RWPE2 (cell line): ENCODE measurements at regions not wholly inside any gene's neighbourhood (a gene's known extent, or its start where the extent isn't known, plus 50 kb on each side); places are given as distances from the start of the nearest gene placed in this dataset.
A peak's percentile ranks its signal among the peaks of the same experiment; 100 is the strongest.

Experiments used
- ATAC-seq: fragments of 200-7000 bp; cut with Tn5 transposase; 3 replicates; pipeline ENCODE4 v1.9.1; 2021; ENCODE audit warnings: low read depth
- DNase-seq: peaks from one replicate; pipeline ENCODE4 v3.0.0-alpha.2; 2020; ENCODE audit warnings: low spot score
- H3K27ac ChIP-seq: fragments of 450-650 bp; 2 replicates; pipeline ENCODE4 v1.5.1; 2017; ENCODE audit warnings: mild to moderate bottlenecking; ENCODE audit not compliant: poor library complexity, severe bottlenecking
- H3K27me3 ChIP-seq: fragments of 250-450 bp; sonication (Bioruptor Pico); 2 replicates; pipeline ENCODE4 v1.5.1; 2021; ENCODE audit warnings: mild to moderate bottlenecking, moderate library complexity; ENCODE audit not compliant: insufficient read depth, poor library complexity, severe bottlenecking
- H3K36me3 ChIP-seq: fragments of 250-450 bp; sonication (Bioruptor Pico); 2 replicates; pipeline ENCODE4 v1.5.1; 2020; ENCODE audit warnings: low read depth, mild to moderate bottlenecking, moderate library complexity
- H3K4me1 ChIP-seq: fragments of 250-450 bp; sonication (Bioruptor Pico); 2 replicates; pipeline ENCODE4 v1.5.1; 2021; ENCODE audit warnings: mild to moderate bottlenecking, moderate library complexity; ENCODE audit not compliant: insufficient read depth, poor library complexity, severe bottlenecking
- H3K4me3 ChIP-seq: fragments of 250-450 bp; sonication (Bioruptor Pico); 2 replicates; pipeline ENCODE4 v1.5.1; 2021; ENCODE audit warnings: mild to moderate bottlenecking, moderate library complexity; ENCODE audit not compliant: severe bottlenecking
- H3K9me3 ChIP-seq: fragments of 250-450 bp; sonication (Bioruptor Pico); 2 replicates; pipeline ENCODE4 v1.5.1; 2021; ENCODE audit warnings: mild to moderate bottlenecking, moderate library complexity; ENCODE audit not compliant: severe bottlenecking
- TF ChIP-seq, protein P1 (sequence below): fragments of 450-650 bp; IDR thresholded peaks from one replicate; pipeline ENCODE4 v1.5.1; 2017; ENCODE audit warnings: mild to moderate bottlenecking, moderate library complexity; ENCODE audit not compliant: poor library complexity, severe bottlenecking

DNA sequence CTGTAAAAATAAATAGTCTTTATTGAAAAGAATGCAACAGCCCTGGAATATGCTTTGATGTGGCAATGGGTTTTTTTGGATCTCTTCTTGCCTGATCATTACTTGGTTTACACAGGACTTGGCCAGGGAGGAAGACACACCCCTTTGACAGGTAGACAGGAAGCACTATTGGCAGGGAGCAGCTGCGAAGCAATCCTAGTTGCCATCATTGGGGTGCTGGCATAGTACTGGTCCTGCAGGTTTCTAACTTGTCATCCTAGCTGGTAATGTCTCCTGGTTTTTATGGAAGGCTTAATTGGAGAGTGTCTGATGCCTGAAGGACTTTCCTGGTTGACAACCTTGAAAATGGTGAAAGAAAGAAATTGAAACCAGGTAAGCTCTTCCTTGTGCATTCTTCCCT is 71.2 kb upstream of the CCN6 start:
- Histone ChIP-seq H3K4me3 (no peak overlapping the region), H3K27ac (peak overlapping the region; percentile 5), H3K27me3 (no peaks in the 10 kb centered on the region), H3K9me3 (no peaks in the 10 kb centered on the region), H3K36me3 (no peaks in the 10 kb centered on the region), H3K4me1 (peaks cover 37% of the 10 kb centered on the region)
- ATAC-seq (no peak), DNase-seq (no peak)
- TF ChIP-seq, protein P1, sequence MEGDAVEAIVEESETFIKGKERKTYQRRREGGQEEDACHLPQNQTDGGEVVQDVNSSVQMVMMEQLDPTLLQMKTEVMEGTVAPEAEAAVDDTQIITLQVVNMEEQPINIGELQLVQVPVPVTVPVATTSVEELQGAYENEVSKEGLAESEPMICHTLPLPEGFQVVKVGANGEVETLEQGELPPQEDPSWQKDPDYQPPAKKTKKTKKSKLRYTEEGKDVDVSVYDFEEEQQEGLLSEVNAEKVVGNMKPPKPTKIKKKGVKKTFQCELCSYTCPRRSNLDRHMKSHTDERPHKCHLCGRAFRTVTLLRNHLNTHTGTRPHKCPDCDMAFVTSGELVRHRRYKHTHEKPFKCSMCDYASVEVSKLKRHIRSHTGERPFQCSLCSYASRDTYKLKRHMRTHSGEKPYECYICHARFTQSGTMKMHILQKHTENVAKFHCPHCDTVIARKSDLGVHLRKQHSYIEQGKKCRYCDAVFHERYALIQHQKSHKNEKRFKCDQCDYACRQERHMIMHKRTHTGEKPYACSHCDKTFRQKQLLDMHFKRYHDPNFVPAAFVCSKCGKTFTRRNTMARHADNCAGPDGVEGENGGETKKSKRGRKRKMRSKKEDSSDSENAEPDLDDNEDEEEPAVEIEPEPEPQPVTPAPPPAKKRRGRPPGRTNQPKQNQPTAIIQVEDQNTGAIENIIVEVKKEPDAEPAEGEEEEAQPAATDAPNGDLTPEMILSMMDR: no peak

DNA sequence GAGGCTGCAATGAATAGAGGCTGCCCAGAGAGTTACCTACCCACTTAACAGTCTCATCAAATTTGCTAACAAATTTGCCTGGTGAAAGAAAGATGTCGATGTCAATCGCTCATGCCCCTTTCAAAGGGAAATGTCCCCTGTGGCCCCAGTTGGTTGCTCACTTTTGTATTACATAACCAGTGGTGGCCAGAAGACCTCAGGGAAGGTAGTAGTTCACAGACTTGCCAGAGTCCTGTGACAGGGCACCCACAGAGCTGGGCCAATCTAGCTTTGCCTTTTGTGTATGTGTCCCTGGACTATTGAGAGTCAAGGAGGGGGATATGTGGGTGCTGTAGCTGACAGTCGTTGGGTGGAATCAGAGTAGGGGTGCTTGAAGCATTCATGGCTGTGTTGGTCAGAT is 70.7 kb upstream of the CCN6 start:
- no peak overlapping the region for H3K4me3 ChIP-seq
- TF ChIP-seq, protein P1: no peak
- ATAC-seq: no peak
- H3K27ac ChIP-seq: peak overlapping the region; percentile 5
- no peak for DNase-seq
- H3K36me3 ChIP-seq: no peaks in the 10 kb centered on the region
- H3K9me3 ChIP-seq: no peaks in the 10 kb centered on the region
- H3K4me1 ChIP-seq: peaks cover 38% of the 10 kb centered on the region
- no peaks in the 10 kb centered on the region for H3K27me3 ChIP-seq

DNA sequence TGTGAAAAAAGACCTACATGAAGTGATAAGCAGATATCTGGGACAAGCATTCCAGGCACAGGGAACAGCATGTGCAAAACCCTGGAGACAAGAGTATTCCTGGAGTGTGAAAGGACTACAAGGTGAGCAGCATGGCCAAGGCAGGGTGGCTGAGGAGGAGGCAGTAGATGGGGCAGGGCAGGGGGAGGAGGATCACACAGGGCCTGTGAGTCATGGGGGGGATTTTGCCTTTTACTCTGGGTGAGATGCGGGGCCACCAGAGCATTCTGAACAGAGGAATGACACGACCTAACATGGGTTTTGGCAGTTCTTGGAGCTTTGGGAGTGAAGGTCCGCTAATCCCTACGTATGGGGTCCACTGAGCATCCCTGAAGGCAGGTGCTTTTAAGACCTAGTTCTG is 69.8 kb upstream of the CCN6 start:
- Histone ChIP-seq H3K36me3 (no peaks in the 10 kb centered on the region), H3K4me3 (no peak overlapping the region), H3K4me1 (peaks cover 38% of the 10 kb centered on the region), H3K9me3 (no peaks in the 10 kb centered on the region), H3K27me3 (no peaks in the 10 kb centered on the region), H3K27ac (peak overlapping the region; percentile 96)
- TF ChIP-seq, protein P1: no peak
- no peak for ATAC-seq
- DNase-seq: no peak

DNA sequence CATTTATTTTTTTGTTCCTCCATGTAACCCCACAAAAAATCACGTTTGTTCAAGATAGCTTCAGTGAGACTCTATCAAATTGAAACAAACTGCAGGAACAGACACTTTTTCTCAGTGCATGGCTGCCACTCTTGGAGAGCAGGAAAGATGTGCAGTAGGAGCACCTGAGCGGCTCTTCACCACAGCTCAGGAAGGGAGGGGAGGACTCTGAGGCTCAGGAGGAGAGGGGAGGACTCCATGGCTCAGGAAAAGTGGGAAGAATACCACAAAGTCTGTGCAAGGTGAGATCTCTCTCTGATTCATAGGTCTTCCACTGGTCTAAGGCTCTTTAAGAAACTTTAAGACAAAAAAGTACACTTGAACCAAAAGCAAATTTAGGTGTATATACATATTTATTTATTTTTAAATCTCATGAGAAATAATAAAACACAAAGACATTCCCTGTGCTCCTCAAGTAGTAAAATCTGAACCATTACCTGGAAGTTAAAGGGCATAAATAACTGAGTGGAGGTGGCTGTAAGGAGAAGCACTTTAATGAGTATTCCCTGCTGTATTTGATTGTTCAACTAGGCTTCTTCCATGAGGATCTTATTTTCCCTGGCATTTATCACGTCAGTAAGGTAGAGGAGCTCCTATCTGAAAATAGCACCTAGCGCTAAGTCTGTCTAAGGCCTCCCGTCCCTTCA is 69.2 kb upstream of the CCN6 start:
- H3K27ac ChIP-seq: peak overlapping the region; percentile 96
- TF ChIP-seq, protein P1: no peak

DNA sequence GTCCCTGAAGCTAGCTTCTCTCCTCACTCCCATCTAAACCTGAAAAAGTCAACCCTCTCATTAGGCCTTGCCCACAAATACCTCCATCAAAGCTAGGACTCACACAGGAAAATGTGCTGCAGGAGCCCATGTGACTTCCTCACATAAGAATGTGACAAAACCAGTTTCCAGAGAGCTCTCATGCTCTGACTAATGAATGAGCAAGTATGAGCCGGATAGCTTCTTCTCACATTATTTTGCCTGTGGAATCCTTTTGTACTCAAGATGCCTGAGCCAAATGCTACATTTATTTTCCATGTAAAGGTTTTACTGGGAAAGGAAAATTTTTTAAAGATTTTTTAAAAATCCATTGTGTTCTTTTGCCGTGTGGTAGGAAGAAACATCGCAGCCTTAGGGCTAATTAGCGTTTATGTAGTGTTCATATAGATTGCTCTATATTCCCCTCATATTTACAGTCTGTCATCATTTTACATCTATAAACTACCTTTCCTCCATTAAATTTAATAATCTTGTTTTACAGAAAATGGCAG is 68.6 kb upstream of the CCN6 start:
- H3K4me1 ChIP-seq: peaks cover 38% of the 10 kb centered on the region
- DNase-seq (no peak), ATAC-seq (peak; percentile 94)
- TF ChIP-seq, protein P1: no peak
- H3K4me3 ChIP-seq: no peak overlapping the region
- H3K27me3 ChIP-seq: no peaks in the 10 kb centered on the region
- H3K9me3 ChIP-seq: no peaks in the 10 kb centered on the region
- H3K36me3 ChIP-seq: no peaks in the 10 kb centered on the region
- peak overlapping the region; percentile 96 for H3K27ac ChIP-seq

More for the DNA sequence above, 69.2 kb upstream of the CCN6 start:
- ATAC-seq (no peak; the same call in 2 of the 3 replicates), DNase-seq (no peak)
- Histone ChIP-seq H3K4me1 (peaks cover 38% of the 10 kb centered on the region), H3K36me3 (no peaks in the 10 kb centered on the region), H3K9me3 (no peaks in the 10 kb centered on the region), H3K27me3 (no peaks in the 10 kb centered on the region), H3K4me3 (no peak overlapping the region)
